Testis (tissue), 2 donors: ENCODE measurements at regions not wholly inside any gene's neighbourhood (a gene's known extent, or its start where the extent isn't known, plus 50 kb on each side); places are given as distances from the start of the nearest gene placed in this dataset.

Experiments used
- POLR2A ChIP-seq: fragments of 450-650 bp; IDR thresholded peaks from one replicate; pipeline ENCODE4 v1.6.1; 2017; ENCODE audit warnings: antibody characterized with exemption, mild to moderate bottlenecking, moderate library complexity
- TF ChIP-seq, protein P1 (sequence below), 3 experiments: fragments of 450-650 bp in 2 of 3; fragments of 200-600 bp in 1 of 3; sonication (generic) in 1 of 3; IDR thresholded peaks; one replicate each; pipeline ENCODE4 v1.5.1; 2016 to 2019; ENCODE audit warnings: antibody characterized with exemption in 3 of 3, mild to moderate bottlenecking in 2 of 3, moderate library complexity in 1 of 3

GRCh38 chr7:119219663-119220062 lies 995.2 kb downstream of the ANKRD7 start:
- no peak for TF ChIP-seq POLR2A
- TF ChIP-seq, protein P1, sequence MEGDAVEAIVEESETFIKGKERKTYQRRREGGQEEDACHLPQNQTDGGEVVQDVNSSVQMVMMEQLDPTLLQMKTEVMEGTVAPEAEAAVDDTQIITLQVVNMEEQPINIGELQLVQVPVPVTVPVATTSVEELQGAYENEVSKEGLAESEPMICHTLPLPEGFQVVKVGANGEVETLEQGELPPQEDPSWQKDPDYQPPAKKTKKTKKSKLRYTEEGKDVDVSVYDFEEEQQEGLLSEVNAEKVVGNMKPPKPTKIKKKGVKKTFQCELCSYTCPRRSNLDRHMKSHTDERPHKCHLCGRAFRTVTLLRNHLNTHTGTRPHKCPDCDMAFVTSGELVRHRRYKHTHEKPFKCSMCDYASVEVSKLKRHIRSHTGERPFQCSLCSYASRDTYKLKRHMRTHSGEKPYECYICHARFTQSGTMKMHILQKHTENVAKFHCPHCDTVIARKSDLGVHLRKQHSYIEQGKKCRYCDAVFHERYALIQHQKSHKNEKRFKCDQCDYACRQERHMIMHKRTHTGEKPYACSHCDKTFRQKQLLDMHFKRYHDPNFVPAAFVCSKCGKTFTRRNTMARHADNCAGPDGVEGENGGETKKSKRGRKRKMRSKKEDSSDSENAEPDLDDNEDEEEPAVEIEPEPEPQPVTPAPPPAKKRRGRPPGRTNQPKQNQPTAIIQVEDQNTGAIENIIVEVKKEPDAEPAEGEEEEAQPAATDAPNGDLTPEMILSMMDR (IDR thresholded peaks at IDR 0.05), result no peak
